K562 (cell line): ENCODE measurements at regions not wholly inside any gene's neighbourhood (a gene's known extent, or its start where the extent isn't known, plus 50 kb on each side); places are given as distances from the start of the nearest gene placed in this dataset.

Experiments
- CBX1 ChIP-seq: sonication (generic); IDR thresholded peaks from 2 replicates; pipeline ENCODE4 v1.6.1; 2016; ENCODE audit warnings: antibody characterized with exemption, low read depth, mild to moderate bottlenecking
- CHAMP1 ChIP-seq: fragments of 450-650 bp; IDR thresholded peaks from 2 replicates; pipeline ENCODE4 v1.6.1; 2016; ENCODE audit warnings: mild to moderate bottlenecking
- CREM ChIP-seq: IDR thresholded peaks from 2 replicates; pipeline ENCODE4 v1.6.1; 2014; ENCODE audit warnings: antibody characterized with exemption, low read depth
- CTCF ChIP-seq, 3 experiments: IDR thresholded peaks in 2 of 3; conservative IDR thresholded peaks in 1 of 3; 2 replicates each; pipeline ENCODE4 v1.5.1; 2011 to 2012; ENCODE audit warnings: low read length in 3 of 3, mild to moderate bottlenecking in 3 of 3, control low read depth in 2 of 3, improper control_type of control experiment in 1 of 3, inconsistent platforms in 1 of 3, low read depth in 1 of 3, mixed read lengths in 1 of 3, moderate library complexity in 1 of 3; ENCODE audit not compliant: insufficient read depth in 2 of 3
- DACH1 ChIP-seq: fragments of 450-650 bp; IDR thresholded peaks from 2 replicates; pipeline ENCODE4 v1.6.1; 2018; ENCODE audit not compliant: partially characterized antibody
- DEAF1 ChIP-seq: fragments of 450-650 bp; formaldehyde crosslinking; IDR thresholded peaks from 2 replicates; pipeline ENCODE4 v1.4.0; 2020; ENCODE audit warnings: mild to moderate bottlenecking, moderate library complexity
- ESRRA ChIP-seq: fragments of 450-650 bp; IDR thresholded peaks from 2 replicates; pipeline ENCODE4 v1.6.1; 2014; ENCODE audit warnings: low read depth, mild to moderate bottlenecking, moderate library complexity, borderline replicate concordance
- KLF13 ChIP-seq: fragments of 450-650 bp; IDR thresholded peaks from 2 replicates; pipeline ENCODE4 v1.6.1; 2016; ENCODE audit warnings: missing genetic modification characterization, low read depth, mild to moderate bottlenecking, missing compliant biosample characterization, moderate library complexity, borderline replicate concordance
- MAZ ChIP-seq, 2 experiments: fragments of 450-650 bp in 1 of 2; sonication (generic) in 1 of 2; formaldehyde crosslinking; IDR thresholded peaks in 1 of 2; conservative IDR thresholded peaks in 1 of 2; 2 replicates each; pipeline versions ENCODE4 v1.4.0 to v1.5.0; 2020; ENCODE audit warnings: mild to moderate bottlenecking in 1 of 2, missing genetic modification reagents in 1 of 2
- POLR2A ChIP-seq: fragments of 450-650 bp; conservative IDR thresholded peaks from 2 replicates; pipeline ENCODE4 v1.6.1; 2016
- RAD21 ChIP-seq, 2 experiments: fragments of 250-450 bp in 1 of 2; fragments of 450-650 bp in 1 of 2; sonication (Bioruptor Pico) in 1 of 2; formaldehyde crosslinking in 1 of 2; IDR thresholded peaks in 1 of 2; conservative IDR thresholded peaks in 1 of 2; 2 replicates each; pipeline versions ENCODE4 v1.4.0 to v1.8.0; 2020 to 2022; ENCODE audit warnings: mild to moderate bottlenecking in 2 of 2, moderate library complexity in 1 of 2
- RERE ChIP-seq: sonication (generic); formaldehyde crosslinking; IDR thresholded peaks from 2 replicates; pipeline ENCODE4 v1.8.0; 2023; ENCODE audit warnings: missing genetic modification reagents, mild to moderate bottlenecking, borderline replicate concordance
- TAF1 ChIP-seq: IDR thresholded peaks from 2 replicates; pipeline ENCODE4 v1.6.1; 2011; ENCODE audit warnings: mild to moderate bottlenecking, low read length, moderate library complexity; ENCODE audit not compliant: insufficient read depth, control insufficient read depth, severe bottlenecking; ENCODE audit errors: extremely low read depth
- YBX1 ChIP-seq: fragments of 450-650 bp; IDR thresholded peaks from 2 replicates; pipeline ENCODE4 v1.7.1; 2016; ENCODE audit warnings: mild to moderate bottlenecking

- peak; percentile 58 to 83 (median 61) for TF ChIP-seq CTCF (IDR thresholded peaks at IDR 0.05 in 2 of 3, conservative IDR thresholded peaks at IDR 0.05 in 1 of 3; ENCODE audit: insufficient read depth in 2 of 3, low read depth in 1 of 3, low read length in 3 of 3)
- no peak for TF ChIP-seq KLF13 (tag)
- TF ChIP-seq POLR2A = peak; percentile 58
- peak; percentile 13; the same call in 1 of the 2 replicates for TF ChIP-seq DEAF1 (CRISPR knock-in tag)
- peak; percentile 19; the same call in 1 of the 2 replicates for TF ChIP-seq ESRRA
- peak; percentile 40 to 47 for TF ChIP-seq RAD21 (CRISPR knock-in tag; conservative IDR thresholded peaks at IDR 0.05 in 1 of 2, IDR thresholded peaks at IDR 0.05 in 1 of 2)
- TF ChIP-seq CBX1 = peak; percentile 73
- TF ChIP-seq CREM = 0 out of 2 replicates have a peak, but pooled peaks have one; percentile 28
- TF ChIP-seq TAF1 = peak; percentile 29
- TF ChIP-seq MAZ (CRISPR knock-in tag; conservative IDR thresholded peaks at IDR 0.05 in 1 of 2, IDR thresholded peaks at IDR 0.05 in 1 of 2) = peak; percentile 71 to 77
- no peak for TF ChIP-seq YBX1
- TF ChIP-seq RERE (CRISPR knock-in tag) = no peak
- TF ChIP-seq CHAMP1 = peak; percentile 81; the same call in 1 of the 2 replicates
- no peak for TF ChIP-seq DACH1
These were observed 330.3 kb downstream of the PDHA2 start (continued) for GRCh38 chr4:96170198-96170597.
